Kidney (tissue), 13 donors: ENCODE measurements at regions not wholly inside any gene's neighbourhood (a gene's known extent, or its start where the extent isn't known, plus 50 kb on each side); places are given as distances from the start of the nearest gene placed in this dataset.

Experiments
- DNase-seq, 5 donors: peaks; one replicate each; pipeline ENCODE4 v3.0.0-alpha.2; 2013 to 2020
- FAIRE-seq: peaks from 2 replicates; lab custom pipeline; 2012; peaks lifted over from hg19 to GRCh38; lab: Jason Lieb, UNC
- H3K27ac ChIP-seq, 2 donors: one replicate each; pipeline ENCODE4 v1.7.0; 2013; ENCODE audit warnings: low read depth in 2 of 2, low read length in 2 of 2, inconsistent platforms in 1 of 2
- H3K27me3 ChIP-seq: one replicate; pipeline ENCODE4 v1.7.1; 2013; ENCODE audit warnings: low read length, inconsistent platforms; ENCODE audit not compliant: control insufficient read depth, insufficient read depth
- H3K36me3 ChIP-seq, 3 donors: one replicate each; pipeline versions ENCODE4 v1.7.0 to v1.7.1; 2013; ENCODE audit warnings: low read length in 3 of 3, control low read depth in 1 of 3, inconsistent platforms in 1 of 3; ENCODE audit not compliant: insufficient read depth in 3 of 3, control insufficient read depth in 2 of 3
- H3K4me1 ChIP-seq, 3 donors: one replicate each; pipeline versions ENCODE4 v1.7.0 to v1.7.1; 2013; ENCODE audit warnings: low read length in 3 of 3, inconsistent platforms in 1 of 3, low read depth in 1 of 3; ENCODE audit not compliant: control insufficient read depth in 2 of 3, insufficient read depth in 2 of 3
- H3K4me3 ChIP-seq, 3 donors: one replicate each; pipeline versions ENCODE4 v1.7.0 to v1.8.1; 2013; ENCODE audit warnings: low read length in 3 of 3, control low read depth in 1 of 3, inconsistent platforms in 1 of 3
- H3K9ac ChIP-seq, 3 donors: one replicate each; pipeline versions ENCODE4 v1.7.0 to v1.7.1; 2013; ENCODE audit warnings: low read length in 3 of 3, control low read depth in 1 of 3, inconsistent platforms in 1 of 3
- H3K9me3 ChIP-seq, 3 donors: one replicate each; pipeline versions ENCODE4 v1.7.0 to v1.7.1; 2013; ENCODE audit warnings: low read length in 3 of 3, control low read depth in 1 of 3, inconsistent platforms in 1 of 3; ENCODE audit not compliant: control insufficient read depth in 2 of 3, insufficient read depth in 1 of 3
- CTCF ChIP-seq: IDR thresholded peaks from 3 replicates; pipeline ENCODE4 v1.5.1; 2012; ENCODE audit warnings: mild to moderate bottlenecking, moderate library complexity, borderline replicate concordance; ENCODE audit not compliant: insufficient read depth; ENCODE audit errors: extremely low read depth
- intact Hi-C: fragments of 100-400 bp; cut with DNase I; formaldehyde crosslinking; loops from one replicate; pipeline ENCODE4 v1.11.1; 2022
- donor health status: control.
- donor health status: control.
- donor health status: control.
- donor health status: control.
- donor health status: control.
- donor health status: DM: yes; HTN: yes; CAD: no.
- donor health status: Normal renal cell carcinoma (clear cell type).

- FAIRE-seq (no peak), DNase-seq (no peak)
- intact Hi-C loops, result no loop called here
- Histone ChIP-seq H3K9ac (no peak overlapping the region), H3K4me1 (no peaks in the 10 kb centered on the region), H3K36me3 (no peaks in the 10 kb centered on the region), H3K27ac (no peak overlapping the region), H3K9me3 (no peaks in the 10 kb centered on the region), H3K4me3 (no peak overlapping the region), H3K27me3 (no peaks in the 10 kb centered on the region)
- no peak for TF ChIP-seq CTCF
These were observed 598.4 kb downstream of the FBXO15 start for GRCh38 chr18:73549236-73549635.

- TF ChIP-seq CTCF, result no peak
- Histone ChIP-seq H3K9me3 (no peaks in the 10 kb centered on the region), H3K4me1 (no peaks in the 10 kb centered on the region), H3K4me3 (no peak overlapping the region), H3K9ac (no peak overlapping the region), H3K27ac (no peak overlapping the region), H3K27me3 (no peaks in the 10 kb centered on the region), H3K36me3 (no peaks in the 10 kb centered on the region)
- intact Hi-C loops, result no loop called here
- DNase-seq (no peak), FAIRE-seq (no peak)
These were observed 602.2 kb downstream of the FBXO15 start for GRCh38 chr18:73545472-73545871.

GRCh38 chr18:73544617-73545016 is 603.0 kb downstream of the FBXO15 start:
- Histone ChIP-seq H3K4me3 (no peak overlapping the region), H3K36me3 (no peaks in the 10 kb centered on the region), H3K27ac (no peak overlapping the region), H3K4me1 (no peaks in the 10 kb centered on the region), H3K9ac (no peak overlapping the region), H3K27me3 (no peaks in the 10 kb centered on the region), H3K9me3 (no peaks in the 10 kb centered on the region)
- DNase-seq, result no peak
- intact Hi-C loops, result no loop called here
- TF ChIP-seq CTCF, result no peak
- no peak for FAIRE-seq

- Histone ChIP-seq H3K36me3 (no peaks in the 10 kb centered on the region), H3K27ac (no peak overlapping the region), H3K9me3 (no peaks in the 10 kb centered on the region), H3K9ac (no peak overlapping the region), H3K27me3 (no peaks in the 10 kb centered on the region), H3K4me1 (no peaks in the 10 kb centered on the region), H3K4me3 (no peak overlapping the region)
- intact Hi-C loops, result no loop called here
- no peak for TF ChIP-seq CTCF
- FAIRE-seq (no peak), DNase-seq (no peak)
These were observed 603.6 kb downstream of the FBXO15 start for GRCh38 chr18:73544032-73544431.
